PC-9 (cell line): ENCODE measurements at regions not wholly inside any gene's neighbourhood (a gene's known extent, or its start where the extent isn't known, plus 50 kb on each side); places are given as distances from the start of the nearest gene placed in this dataset.

Experiments
- EZH2 ChIP-seq: fragments of 200-600 bp; sonication (generic); IDR thresholded peaks from 2 replicates; pipeline ENCODE4 v1.8.0; 2017; ENCODE audit warnings: antibody characterized with exemption, low read depth
- TF ChIP-seq, protein P1 (sequence below): fragments of 200-600 bp; sonication (generic); conservative IDR thresholded peaks from 2 replicates; pipeline ENCODE4 v1.6.1; 2017; ENCODE audit warnings: mixed run types, antibody characterized with exemption, mild to moderate bottlenecking, moderate library complexity

DNA sequence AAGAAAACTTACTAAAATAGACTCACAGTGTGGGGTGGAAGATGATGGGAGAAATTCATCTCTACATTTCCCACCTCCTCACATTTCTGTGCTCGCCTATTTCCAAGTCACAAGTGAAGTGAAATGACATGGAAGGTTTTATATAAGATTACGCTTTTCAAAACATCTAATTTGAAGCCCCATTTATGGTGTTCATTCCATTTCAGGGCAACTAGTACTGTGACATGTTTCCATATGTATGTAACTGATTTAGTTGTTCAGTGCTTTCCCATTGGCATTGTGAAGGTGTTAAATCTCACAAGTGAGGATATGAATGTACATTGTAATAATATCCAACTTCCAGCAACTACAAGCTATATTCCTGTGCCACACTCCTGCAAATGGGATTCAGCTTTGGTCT is 1174.8 kb downstream of the CDH11 start:
- TF ChIP-seq, protein P1, sequence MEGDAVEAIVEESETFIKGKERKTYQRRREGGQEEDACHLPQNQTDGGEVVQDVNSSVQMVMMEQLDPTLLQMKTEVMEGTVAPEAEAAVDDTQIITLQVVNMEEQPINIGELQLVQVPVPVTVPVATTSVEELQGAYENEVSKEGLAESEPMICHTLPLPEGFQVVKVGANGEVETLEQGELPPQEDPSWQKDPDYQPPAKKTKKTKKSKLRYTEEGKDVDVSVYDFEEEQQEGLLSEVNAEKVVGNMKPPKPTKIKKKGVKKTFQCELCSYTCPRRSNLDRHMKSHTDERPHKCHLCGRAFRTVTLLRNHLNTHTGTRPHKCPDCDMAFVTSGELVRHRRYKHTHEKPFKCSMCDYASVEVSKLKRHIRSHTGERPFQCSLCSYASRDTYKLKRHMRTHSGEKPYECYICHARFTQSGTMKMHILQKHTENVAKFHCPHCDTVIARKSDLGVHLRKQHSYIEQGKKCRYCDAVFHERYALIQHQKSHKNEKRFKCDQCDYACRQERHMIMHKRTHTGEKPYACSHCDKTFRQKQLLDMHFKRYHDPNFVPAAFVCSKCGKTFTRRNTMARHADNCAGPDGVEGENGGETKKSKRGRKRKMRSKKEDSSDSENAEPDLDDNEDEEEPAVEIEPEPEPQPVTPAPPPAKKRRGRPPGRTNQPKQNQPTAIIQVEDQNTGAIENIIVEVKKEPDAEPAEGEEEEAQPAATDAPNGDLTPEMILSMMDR = no peak
- no peak for TF ChIP-seq EZH2
